K562 (cell line): ENCODE measurements at regions not wholly inside any gene's neighbourhood (a gene's known extent, or its start where the extent isn't known, plus 50 kb on each side); places are given as distances from the start of the nearest gene placed in this dataset.

Experiments used
- CEBPG ChIP-seq, 3 experiments: fragments of 200-800 bp in 1 of 3; sonication (Bioruptor generic) in 1 of 3; sonication (generic) in 1 of 3; formaldehyde crosslinking in 1 of 3; IDR thresholded peaks in 2 of 3; conservative IDR thresholded peaks in 1 of 3; 2 replicates each; pipeline versions ENCODE4 v1.6.1 to v1.8.0; 2016 to 2022; ENCODE audit warnings: missing compliant biosample characterization in 2 of 3, missing genetic modification characterization in 2 of 3, mild to moderate bottlenecking in 1 of 3, missing genetic modification reagents in 1 of 3
- CREM ChIP-seq: IDR thresholded peaks from 2 replicates; pipeline ENCODE4 v1.6.1; 2014; ENCODE audit warnings: antibody characterized with exemption, low read depth
- FOS ChIP-seq: IDR thresholded peaks from 3 replicates; pipeline ENCODE4 v1.6.1; 2011; ENCODE audit not compliant: insufficient read length; ENCODE audit errors: extremely low read depth
- FOSL1 ChIP-seq: fragments of 200-800 bp; sonication (Bioruptor generic); conservative IDR thresholded peaks from 2 replicates; pipeline ENCODE4 v1.6.1; 2016; ENCODE audit warnings: missing genetic modification characterization, missing compliant biosample characterization
- NR2C2 ChIP-seq, 2 experiments: fragments of 200-800 bp in 1 of 2; sonication (Bioruptor generic) in 1 of 2; sonication (generic) in 1 of 2; formaldehyde crosslinking in 1 of 2; IDR thresholded peaks; 2 replicates each; pipeline versions ENCODE4 v1.6.1 to v1.8.0; 2016 to 2022; ENCODE audit warnings: mild to moderate bottlenecking in 1 of 2, missing compliant biosample characterization in 1 of 2, missing genetic modification characterization in 1 of 2, missing genetic modification reagents in 1 of 2
- POLR2A ChIP-seq: fragments of 450-650 bp; conservative IDR thresholded peaks from 2 replicates; pipeline ENCODE4 v1.6.1; 2016
- RFX5 ChIP-seq: IDR thresholded peaks from 2 replicates; pipeline ENCODE4 v1.6.1; 2011; ENCODE audit warnings: low read depth, mild to moderate bottlenecking, improper control_type of control experiment, low read length
- SMAD1 ChIP-seq: fragments of 150-350 bp; IDR thresholded peaks from 2 replicates; pipeline ENCODE4 v1.6.1; 2014; ENCODE audit warnings: low read length, low read depth; ENCODE audit not compliant: partially characterized antibody
- ZEB2 ChIP-seq: fragments of 450-650 bp; IDR thresholded peaks from 2 replicates; pipeline ENCODE4 v1.6.1; 2016
- ZNF79 ChIP-seq: fragments of 250-450 bp; sonication (Bioruptor Pico); IDR thresholded peaks from 2 replicates; pipeline ENCODE4 v1.4.0; 2020; ENCODE audit warnings: low read depth, mild to moderate bottlenecking, moderate library complexity
- ZSCAN32 ChIP-seq: fragments of 450-650 bp; formaldehyde crosslinking; IDR thresholded peaks from 2 replicates; pipeline ENCODE4 v1.4.0; 2020; ENCODE audit warnings: mild to moderate bottlenecking, moderate library complexity
- TF ChIP-seq, protein P1 (sequence below), 3 experiments: IDR thresholded peaks in 2 of 3; conservative IDR thresholded peaks in 1 of 3; 2 replicates each; pipeline ENCODE4 v1.5.1; 2011 to 2012; ENCODE audit warnings: low read length in 3 of 3, mild to moderate bottlenecking in 3 of 3, control low read depth in 2 of 3, improper control_type of control experiment in 1 of 3, inconsistent platforms in 1 of 3, low read depth in 1 of 3, mixed read lengths in 1 of 3, moderate library complexity in 1 of 3; ENCODE audit not compliant: insufficient read depth in 2 of 3

DNA sequence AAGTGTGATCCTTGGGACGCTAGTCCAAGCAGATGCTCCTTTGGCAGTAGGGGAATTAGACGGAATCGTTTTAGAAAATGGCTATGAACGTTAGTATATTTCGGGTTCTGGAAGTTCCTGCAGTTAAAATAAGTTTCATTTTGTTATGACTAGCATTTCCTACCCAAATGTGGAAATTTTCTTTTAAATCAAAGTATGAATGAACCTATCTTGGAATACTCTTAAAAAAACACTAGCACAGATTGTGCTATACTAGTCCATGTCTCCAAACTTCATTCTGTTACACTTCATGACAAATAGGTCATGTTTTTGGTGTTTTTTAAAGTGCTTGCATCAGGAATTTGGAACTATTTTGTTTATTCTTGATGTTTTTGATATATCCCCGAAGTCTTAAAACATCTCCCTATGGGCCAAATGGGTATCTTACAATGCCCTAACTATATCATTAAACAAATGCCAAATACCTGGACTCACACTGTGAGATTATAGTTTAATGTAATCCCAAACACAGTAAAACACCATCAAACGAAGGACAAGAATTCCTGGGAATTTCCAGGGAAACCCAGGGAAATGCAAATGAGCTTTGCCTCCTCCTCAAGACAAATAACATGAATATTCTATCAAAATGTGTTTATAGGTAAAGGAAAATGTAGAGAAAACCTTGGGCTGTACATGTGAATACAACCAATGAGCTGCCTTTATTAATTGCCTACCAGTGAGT, 75.9 kb upstream of the PTPRZ1 start:
- TF ChIP-seq, protein P1, sequence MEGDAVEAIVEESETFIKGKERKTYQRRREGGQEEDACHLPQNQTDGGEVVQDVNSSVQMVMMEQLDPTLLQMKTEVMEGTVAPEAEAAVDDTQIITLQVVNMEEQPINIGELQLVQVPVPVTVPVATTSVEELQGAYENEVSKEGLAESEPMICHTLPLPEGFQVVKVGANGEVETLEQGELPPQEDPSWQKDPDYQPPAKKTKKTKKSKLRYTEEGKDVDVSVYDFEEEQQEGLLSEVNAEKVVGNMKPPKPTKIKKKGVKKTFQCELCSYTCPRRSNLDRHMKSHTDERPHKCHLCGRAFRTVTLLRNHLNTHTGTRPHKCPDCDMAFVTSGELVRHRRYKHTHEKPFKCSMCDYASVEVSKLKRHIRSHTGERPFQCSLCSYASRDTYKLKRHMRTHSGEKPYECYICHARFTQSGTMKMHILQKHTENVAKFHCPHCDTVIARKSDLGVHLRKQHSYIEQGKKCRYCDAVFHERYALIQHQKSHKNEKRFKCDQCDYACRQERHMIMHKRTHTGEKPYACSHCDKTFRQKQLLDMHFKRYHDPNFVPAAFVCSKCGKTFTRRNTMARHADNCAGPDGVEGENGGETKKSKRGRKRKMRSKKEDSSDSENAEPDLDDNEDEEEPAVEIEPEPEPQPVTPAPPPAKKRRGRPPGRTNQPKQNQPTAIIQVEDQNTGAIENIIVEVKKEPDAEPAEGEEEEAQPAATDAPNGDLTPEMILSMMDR (IDR thresholded peaks at IDR 0.05 in 2 of 3, conservative IDR thresholded peaks at IDR 0.05 in 1 of 3; ENCODE audit: insufficient read depth in 2 of 3, low read depth in 1 of 3, low read length in 3 of 3): no peak
- TF ChIP-seq CREM: no peak
- TF ChIP-seq ZSCAN32: no peak
- no peak for TF ChIP-seq CEBPG (CRISPR knock-in tag; IDR thresholded peaks at IDR 0.05)
- no peak for TF ChIP-seq CEBPG (tag; conservative IDR thresholded peaks at IDR 0.05 in 1 of 2, IDR thresholded peaks at IDR 0.05 in 1 of 2)
- TF ChIP-seq POLR2A: no peak
- no peak for TF ChIP-seq NR2C2 (CRISPR knock-in tag; IDR thresholded peaks at IDR 0.05)
- no peak for TF ChIP-seq NR2C2 (tag; IDR thresholded peaks at IDR 0.05)
- TF ChIP-seq ZEB2: no peak
- TF ChIP-seq RFX5: no peak
- TF ChIP-seq FOSL1 (tag): no peak
- no peak for TF ChIP-seq FOS
- TF ChIP-seq SMAD1: no peak
- TF ChIP-seq ZNF79 (CRISPR knock-in tag): no peak
